ENCODE measurements at regions not wholly inside any gene's neighbourhood (a gene's known extent, or its start where the extent isn't known, plus 50 kb on each side); places are given as distances from the start of the nearest gene placed in this dataset.

- no peak for DNase-seq
These were observed 246.6 kb upstream of the B3GAT1 start for GRCh38 chr11:134658481-134659225.

GRCh38 chr11:134657631-134658030, 245.6 kb upstream of the B3GAT1 start:
- DNase-seq = no peak

GRCh38 chr11:134656861-134657540, 245.0 kb upstream of the B3GAT1 start:
- DNase-seq = peak; percentile 36

- peak; percentile 36 for DNase-seq
These were observed 244.2 kb upstream of the B3GAT1 start for GRCh38 chr11:134656086-134656840.

GRCh38 chr11:134655189-134655989, 243.3 kb upstream of the B3GAT1 start:
- DNase-seq = no peak

GRCh38 chr11:134654161-134654915, 242.3 kb upstream of the B3GAT1 start:
- DNase-seq = no peak

GRCh38 chr11:134652586-134653255, 240.7 kb upstream of the B3GAT1 start:
- no peak for DNase-seq

- DNase-seq = no peak
These were observed 235.2 kb upstream of the B3GAT1 start for GRCh38 chr11:134647066-134647743.

GRCh38 chr11:134646561-134646960, 234.5 kb upstream of the B3GAT1 start:
- DNase-seq = no peak

- no peak for DNase-seq
These were observed 233.5 kb upstream of the B3GAT1 start for GRCh38 chr11:134645576-134645975.

GRCh38 chr11:134644476-134645456, 232.7 kb upstream of the B3GAT1 start:
- no peak for DNase-seq

GRCh38 chr11:134643115-134644012, 231.3 kb upstream of the B3GAT1 start:
- DNase-seq = no peak

- DNase-seq = no peak
These were observed 230.2 kb upstream of the B3GAT1 start for GRCh38 chr11:134642206-134642605.

- DNase-seq = no peak
These were observed 229.2 kb upstream of the B3GAT1 start for GRCh38 chr11:134640971-134641968.

GRCh38 chr11:134640536-134640935, 228.5 kb upstream of the B3GAT1 start:
- DNase-seq = no peak

- DNase-seq = no peak
These were observed 227.7 kb upstream of the B3GAT1 start for GRCh38 chr11:134639586-134640330.

Measured in CD4-positive, alpha-beta T cell treated with Interleukin-21 for 1 hour (primary cell).